GM23248 (cell line): ENCODE measurements at regions not wholly inside any gene's neighbourhood (a gene's known extent, or its start where the extent isn't known, plus 50 kb on each side); places are given as distances from the start of the nearest gene placed in this dataset.
A peak's percentile ranks its signal among the peaks of the same experiment; 100 is the strongest.

Experiments
- DNase-seq: peaks from one replicate; pipeline ENCODE4 v3.0.0-alpha.2; 2015
- H2AFZ ChIP-seq: fragments of 200-600 bp; sonication (generic); 2 replicates; pipeline ENCODE4 v1.6.1; 2016; ENCODE audit warnings: antibody characterized with exemption
- H3F3A ChIP-seq: fragments of 200-600 bp; sonication (generic); 2 replicates; pipeline ENCODE4 v1.6.1; 2016; ENCODE audit warnings: mild to moderate bottlenecking, antibody characterized with exemption, mixed run types; ENCODE audit not compliant: insufficient read depth
- H3K27ac ChIP-seq: fragments of 200-600 bp; sonication (generic); 2 replicates; pipeline ENCODE4 v1.5.1; 2016; ENCODE audit warnings: mild to moderate bottlenecking
- H3K27me3 ChIP-seq: fragments of 200-600 bp; sonication (generic); replicated peaks from 2 replicates; pipeline ENCODE4 v1.6.1; 2016; ENCODE audit warnings: mild to moderate bottlenecking; ENCODE audit not compliant: insufficient read depth
- H3K36me3 ChIP-seq: fragments of 200-600 bp; sonication (generic); 2 replicates; pipeline ENCODE4 v1.6.1; 2016; ENCODE audit warnings: low read depth, mild to moderate bottlenecking
- H3K4me1 ChIP-seq: fragments of 200-600 bp; sonication (generic); 2 replicates; pipeline ENCODE4 v1.6.1; 2016; ENCODE audit warnings: mild to moderate bottlenecking; ENCODE audit not compliant: insufficient read depth
- H3K4me2 ChIP-seq: fragments of 200-600 bp; sonication (generic); one replicate; pipeline ENCODE4 v1.6.1; 2016; ENCODE audit warnings: mild to moderate bottlenecking; ENCODE audit not compliant: unreplicated experiment
- H3K4me3 ChIP-seq: fragments of 200-600 bp; sonication (generic); 2 replicates; pipeline ENCODE4 v1.5.1; 2016; ENCODE audit warnings: mild to moderate bottlenecking
- H3K79me2 ChIP-seq: fragments of 200-600 bp; sonication (generic); 2 replicates; pipeline ENCODE4 v1.6.1; 2016; ENCODE audit warnings: mild to moderate bottlenecking; ENCODE audit not compliant: insufficient read depth
- H3K9ac ChIP-seq: fragments of 200-600 bp; sonication (generic); 2 replicates; pipeline ENCODE4 v1.6.1; 2016; ENCODE audit warnings: mild to moderate bottlenecking
- H3K9me2 ChIP-seq: fragments of 200-600 bp; sonication (generic); 2 replicates; pipeline ENCODE4 v1.6.1; 2016; ENCODE audit warnings: mixed run types, mild to moderate bottlenecking, moderate library complexity; ENCODE audit not compliant: insufficient read depth
- H3K9me3 ChIP-seq: fragments of 200-600 bp; sonication (generic); one replicate; pipeline ENCODE4 v1.6.1; 2017; ENCODE audit warnings: low read depth
- H4K20me1 ChIP-seq: fragments of 200-600 bp; sonication (generic); 2 replicates; pipeline ENCODE4 v1.6.0; 2016; ENCODE audit not compliant: insufficient read depth
- EZH2 ChIP-seq: fragments of 200-600 bp; sonication (generic); IDR thresholded peaks from 2 replicates; pipeline ENCODE4 v1.6.1; 2018; ENCODE audit warnings: antibody characterized with exemption, mild to moderate bottlenecking; ENCODE audit not compliant: insufficient read depth, poor library complexity, severe bottlenecking
- EZH2phosphoT487 ChIP-seq: fragments of 200-600 bp; sonication (generic); IDR thresholded peaks from 2 replicates; pipeline ENCODE4 v1.6.1; 2018; ENCODE audit warnings: antibody characterized with exemption, moderate library complexity, mild to moderate bottlenecking, low read depth; ENCODE audit not compliant: insufficient read depth
- WGBS, 2 experiments: methylation state at CpG; one replicate each; pipeline ENCODE4 v1.1.6; 2015 to 2017; ENCODE audit warnings: low lambda C conversion rate in 2 of 2, low coverage in 1 of 2; ENCODE audit errors: missing lambda C conversion rate in 2 of 2; 5-methylcytosine and 5-hydroxymethylcytosine counted together
- in situ Hi-C: fragments of 300-500 bp; cut with MboI; formaldehyde crosslinking; loops from 2 replicates; pipeline ENCODE4 v1.15.0; 2020

DNA sequence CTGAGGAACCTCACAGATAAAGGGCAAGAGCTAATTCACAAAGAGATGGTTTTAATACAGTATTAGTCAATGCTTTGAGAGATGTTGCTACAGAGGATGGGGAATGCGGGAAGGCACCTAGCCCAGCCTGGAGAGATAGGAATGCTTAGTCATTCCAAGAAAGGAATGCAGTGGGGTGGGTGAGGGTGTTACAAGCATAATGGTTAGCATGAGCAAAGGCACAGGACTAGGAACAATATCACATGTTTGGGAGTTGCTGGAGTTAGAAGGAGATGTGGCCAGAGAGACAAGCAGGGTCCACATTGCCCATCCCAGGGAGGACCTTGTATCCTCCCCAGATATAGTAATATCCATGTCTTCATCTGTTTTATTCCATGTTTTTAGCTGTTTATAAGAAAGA, 107.0 kb upstream of the OGFRL1 start:
- Histone ChIP-seq H3K9me2 (no peaks in the 10 kb centered on the region), H2AFZ (no peak overlapping the region), H3F3A (peaks cover 12% of the 10 kb centered on the region), H3K36me3 (no peaks in the 10 kb centered on the region), H3K4me2 (peak overlapping the region; percentile 31), H3K27ac (peak overlapping the region; percentile 39; the same call in 1 of the 2 replicates), H3K4me3 (no peak overlapping the region), H4K20me1 (no peaks in the 10 kb centered on the region), H3K9me3 (no peaks in the 10 kb centered on the region), H3K27me3 (no peaks in the 10 kb centered on the region), H3K9ac (no peak overlapping the region), H3K4me1 (peaks cover 14% of the 10 kb centered on the region), H3K79me2 (no peaks in the 10 kb centered on the region)
- TF ChIP-seq EZH2phosphoT487 (no peak), EZH2 (no peak)
- in situ Hi-C loops, result loop anchor here (10.0 kb wide), 1 partner anchor 333 kb away; no protein-coding TSS in a partner anchor
- peak; percentile 90 for DNase-seq
- WGBS, 2 experiments, result 24 to 37% methylated on average over 1 of the region's 1 CpG

DNA sequence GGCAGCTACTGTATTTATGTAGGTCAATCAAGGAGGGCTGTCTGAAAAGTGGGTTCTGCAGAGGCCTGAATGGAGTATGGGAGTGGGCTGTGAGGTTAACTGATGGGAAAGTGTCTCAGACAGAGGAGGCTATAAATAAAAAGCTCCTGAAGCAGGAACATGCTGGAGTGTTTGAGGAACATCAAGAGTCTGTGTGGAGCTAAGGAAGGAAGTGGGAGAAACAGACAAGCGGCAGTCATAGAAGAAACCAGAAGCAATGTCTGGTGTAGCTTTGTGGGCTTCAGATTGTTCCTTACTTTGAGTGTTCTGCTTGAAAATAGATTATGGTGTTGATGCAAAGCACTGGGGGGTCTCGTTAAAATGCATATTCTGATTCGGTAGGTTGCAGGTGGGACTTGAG, 101.5 kb upstream of the OGFRL1 start:
- Histone ChIP-seq H3K27me3 (no peaks in the 10 kb centered on the region), H4K20me1 (no peaks in the 10 kb centered on the region), H3K4me1 (peaks cover under 1% of the 10 kb centered on the region; the same call in 1 of the 2 replicates), H2AFZ (no peak overlapping the region), H3K36me3 (no peaks in the 10 kb centered on the region), H3K27ac (no peak overlapping the region), H3K4me3 (no peak overlapping the region), H3K79me2 (no peaks in the 10 kb centered on the region), H3F3A (no peaks in the 10 kb centered on the region), H3K9me3 (no peaks in the 10 kb centered on the region), H3K9ac (no peak overlapping the region), H3K4me2 (no peak overlapping the region), H3K9me2 (no peaks in the 10 kb centered on the region)
- no peak for DNase-seq
- in situ Hi-C loops, result loop anchor here (10.0 kb wide), 1 partner anchor 328 kb away; no protein-coding TSS in a partner anchor
- TF ChIP-seq EZH2phosphoT487, result no peak
- no peak for TF ChIP-seq EZH2
- WGBS, 2 experiments, result 90 to 91% methylated on average over 3 of the region's 3 CpGs

DNA sequence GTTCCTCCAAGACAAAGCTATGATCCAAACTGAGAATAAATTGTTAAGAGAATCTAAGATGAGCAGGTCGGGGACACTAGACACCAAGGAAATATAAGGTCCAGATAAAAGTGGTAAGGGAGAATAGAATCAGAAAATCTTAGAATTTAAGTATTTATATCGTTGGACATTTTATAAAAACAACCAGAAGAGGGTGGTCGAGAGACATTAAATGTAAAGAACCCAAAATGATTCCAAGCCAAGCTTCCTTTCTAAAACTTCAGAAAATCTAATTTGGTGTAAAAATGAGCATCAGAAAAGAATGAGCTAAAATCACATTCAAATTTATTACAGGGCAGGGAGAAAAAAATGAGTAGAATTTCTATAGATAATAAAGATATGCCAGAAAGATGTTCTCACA, 97.8 kb upstream of the OGFRL1 start:
- Histone ChIP-seq H2AFZ (0 out of 2 replicates have a peak overlapping the region, but pooled peaks have one; percentile 37), H3K9me2 (no peaks in the 10 kb centered on the region), H3K27me3 (no peaks in the 10 kb centered on the region), H3K4me1 (peaks cover 13% of the 10 kb centered on the region), H3K9ac (no peak overlapping the region), H4K20me1 (no peaks in the 10 kb centered on the region), H3F3A (peaks cover 7% of the 10 kb centered on the region; the same call in 1 of the 2 replicates), H3K4me2 (no peak overlapping the region), H3K4me3 (no peak overlapping the region), H3K79me2 (no peaks in the 10 kb centered on the region), H3K36me3 (no peaks in the 10 kb centered on the region), H3K27ac (no peak overlapping the region), H3K9me3 (no peaks in the 10 kb centered on the region)
- 5 to 13% methylated on average over 3 of the region's 3 CpGs for WGBS, 2 experiments
- peak; percentile 74 for DNase-seq
- in situ Hi-C loops, result loop anchor here (5.0 kb wide), 1 partner anchor 156 kb away; no protein-coding TSS in a partner anchor
- no peak for TF ChIP-seq EZH2
- no peak for TF ChIP-seq EZH2phosphoT487

DNA sequence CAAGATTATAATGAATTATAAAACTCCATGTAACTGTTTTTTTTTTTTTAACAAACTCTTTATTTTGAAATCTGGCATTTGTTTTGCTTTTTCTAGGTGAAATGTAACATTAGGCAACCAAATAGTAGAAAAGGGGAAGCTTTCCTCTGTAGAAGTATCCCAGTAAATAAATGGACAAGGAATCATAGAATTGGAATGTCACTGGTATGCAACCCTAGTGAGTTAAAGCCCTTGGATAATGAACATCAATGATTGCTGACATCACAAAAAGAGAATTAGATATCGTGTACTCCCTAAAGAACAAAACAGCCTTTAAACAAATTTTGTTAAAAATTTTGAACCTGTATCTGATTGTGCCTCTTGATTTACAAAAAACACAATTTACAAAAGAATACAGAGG, 93.9 kb upstream of the OGFRL1 start:
- Histone ChIP-seq H3F3A (peaks cover 21% of the 10 kb centered on the region; the same call in 1 of the 2 replicates), H3K27ac (peak overlapping the region; percentile 40; the same call in 1 of the 2 replicates), H3K27me3 (no peaks in the 10 kb centered on the region), H3K36me3 (no peaks in the 10 kb centered on the region), H3K4me3 (no peak overlapping the region), H3K9ac (no peak overlapping the region), H2AFZ (no peak overlapping the region), H3K9me3 (no peaks in the 10 kb centered on the region), H3K4me1 (peaks cover 25% of the 10 kb centered on the region), H3K9me2 (no peaks in the 10 kb centered on the region), H3K4me2 (peak overlapping the region; percentile 29), H3K79me2 (no peaks in the 10 kb centered on the region), H4K20me1 (no peaks in the 10 kb centered on the region)
- in situ Hi-C loops, result loop anchor here (5.0 kb wide), 1 partner anchor 153 kb away; no protein-coding TSS in a partner anchor
- 0 to 4% methylated on average over 1 of the region's 1 CpG for whole genome bisulfite sequencing, 2 experiments
- TF ChIP-seq EZH2phosphoT487, result no peak
- TF ChIP-seq EZH2, result no peak
- peak; percentile 67 for DNase-seq

DNA sequence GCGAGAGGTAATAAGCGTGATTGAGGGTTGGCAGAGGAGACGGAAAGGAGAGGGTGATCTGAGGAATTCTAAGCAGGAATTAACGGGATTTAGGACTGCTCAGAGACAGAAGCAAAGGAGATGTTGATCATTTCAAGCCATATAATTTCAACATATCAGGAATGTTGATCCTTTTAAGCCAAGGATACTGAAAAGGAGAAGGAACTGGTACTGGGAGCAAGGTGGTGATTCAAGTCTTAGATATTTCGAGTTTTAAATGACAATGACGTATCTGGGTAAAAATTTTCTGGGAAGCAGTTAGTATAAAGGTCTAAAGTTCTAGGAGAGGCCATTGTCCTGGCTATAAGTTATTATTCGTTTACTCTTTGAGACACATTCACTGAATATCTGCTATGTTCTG, 91.3 kb upstream of the OGFRL1 start:
- Histone ChIP-seq H3K9me3 (no peaks in the 10 kb centered on the region), H3K4me1 (peaks cover 25% of the 10 kb centered on the region), H2AFZ (0 out of 2 replicates have a peak overlapping the region, but pooled peaks have one; percentile 5), H3K79me2 (no peaks in the 10 kb centered on the region), H3K4me3 (no peak overlapping the region), H3K36me3 (no peaks in the 10 kb centered on the region), H3K27ac (0 out of 2 replicates have a peak overlapping the region, but pooled peaks have one; percentile 7), H3K9ac (no peak overlapping the region), H4K20me1 (no peaks in the 10 kb centered on the region), H3K27me3 (no peaks in the 10 kb centered on the region), H3K9me2 (no peaks in the 10 kb centered on the region), H3F3A (peaks cover 21% of the 10 kb centered on the region; the same call in 1 of the 2 replicates), H3K4me2 (peak overlapping the region; percentile 51)
- no peak for TF ChIP-seq EZH2phosphoT487
- no peak for TF ChIP-seq EZH2
- 90 to 92% methylated on average over 7 of the region's 7 CpGs for WGBS, 2 experiments
- in situ Hi-C loops, result no loop called here
- DNase-seq, result peak; percentile 5
